GM23338 (cell line): ENCODE measurements at regions not wholly inside any gene's neighbourhood (a gene's known extent, or its start where the extent isn't known, plus 50 kb on each side); places are given as distances from the start of the nearest gene placed in this dataset.
A peak's percentile ranks its signal among the peaks of the same experiment; 100 is the strongest.

ENCODE experiments used
- ATAC-seq: fragments of 200-7000 bp; cut with Tn5 transposase; 3 replicates; pipeline ENCODE4 v1.9.1; 2020
- DNase-seq: peaks from one replicate; pipeline ENCODE4 v3.0.0-alpha.2; 2015; ENCODE audit warnings: low spot score
- H2AFZ ChIP-seq: fragments of 200-600 bp; sonication (generic); 2 replicates; pipeline ENCODE4 v1.8.0; 2016; ENCODE audit warnings: antibody characterized with exemption, mild to moderate bottlenecking, moderate library complexity
- H3F3A ChIP-seq: fragments of 200-600 bp; sonication (generic); replicated peaks from 2 replicates; pipeline ENCODE4 v1.8.0; 2017; ENCODE audit warnings: antibody characterized with exemption, mixed run types, low read depth
- H3K27ac ChIP-seq: fragments of 200-600 bp; sonication (generic); 2 replicates; pipeline ENCODE4 v1.6.1; 2016; ENCODE audit warnings: low read depth
- H3K27me3 ChIP-seq: fragments of 200-600 bp; sonication (generic); 2 replicates; pipeline ENCODE4 v1.8.0; 2016; ENCODE audit warnings: mild to moderate bottlenecking, mixed run types, moderate library complexity; ENCODE audit not compliant: insufficient read depth
- H3K36me3 ChIP-seq: fragments of 200-600 bp; sonication (generic); 2 replicates; pipeline ENCODE4 v1.8.0; 2016; ENCODE audit warnings: mild to moderate bottlenecking; ENCODE audit not compliant: insufficient read depth
- H3K4me1 ChIP-seq: fragments of 200-600 bp; sonication (generic); 2 replicates; pipeline ENCODE4 v1.8.0; 2016; ENCODE audit warnings: mild to moderate bottlenecking, moderate library complexity; ENCODE audit not compliant: insufficient read depth
- H3K4me2 ChIP-seq: fragments of 200-600 bp; sonication (generic); 2 replicates; pipeline ENCODE4 v1.7.1; 2017; ENCODE audit warnings: mixed run types
- H3K4me3 ChIP-seq: fragments of 200-600 bp; sonication (generic); 2 replicates; pipeline ENCODE4 v1.6.1; 2016; ENCODE audit warnings: mixed run types
- H3K79me2 ChIP-seq: fragments of 200-600 bp; sonication (generic); replicated peaks from 2 replicates; pipeline ENCODE4 v1.8.0; 2017; ENCODE audit warnings: mild to moderate bottlenecking; ENCODE audit not compliant: insufficient read depth
- H3K9me2 ChIP-seq: fragments of 200-600 bp; sonication (generic); 2 replicates; pipeline ENCODE4 v1.8.0; 2017; ENCODE audit not compliant: insufficient read depth
- H4K20me1 ChIP-seq: fragments of 200-600 bp; sonication (generic); replicated peaks from 2 replicates; pipeline ENCODE4 v1.8.0; 2017; ENCODE audit warnings: mild to moderate bottlenecking; ENCODE audit not compliant: insufficient read depth
- H3K27ac Mint-ChIP-seq: 2 replicates; pipeline ENCODE4 v1.8.0; 2020; ENCODE audit warnings: inconsistent platforms, mild to moderate bottlenecking, moderate library complexity, mixed read lengths
- H3K27me3 Mint-ChIP-seq: 3 replicates; pipeline ENCODE4 v1.8.0; 2022; ENCODE audit warnings: low read depth, mild to moderate bottlenecking, moderate library complexity, mixed read lengths, inconsistent platforms; ENCODE audit not compliant: insufficient read depth, poor library complexity
- H3K36me3 Mint-ChIP-seq: 3 replicates; pipeline ENCODE4 v1.8.0; 2021; ENCODE audit warnings: low read depth, mild to moderate bottlenecking, inconsistent platforms, moderate library complexity, mixed read lengths
- H3K4me1 Mint-ChIP-seq: 3 replicates; pipeline ENCODE4 v1.8.0; 2020; ENCODE audit warnings: mild to moderate bottlenecking, inconsistent platforms, mixed read lengths
- H3K4me3 Mint-ChIP-seq: 3 replicates; pipeline ENCODE4 v1.8.0; 2021; ENCODE audit warnings: moderate library complexity, mild to moderate bottlenecking, inconsistent platforms, mixed read lengths
- H3K9me3 Mint-ChIP-seq: 3 replicates; pipeline ENCODE4 v1.8.0; 2020; ENCODE audit warnings: moderate library complexity, mild to moderate bottlenecking, inconsistent platforms, mixed read lengths
- CREB1 ChIP-seq: fragments of 250-450 bp; sonication (Bioruptor Pico); IDR thresholded peaks from 2 replicates; pipeline ENCODE4 v1.5.0; 2020; ENCODE audit warnings: low read depth, mild to moderate bottlenecking, moderate library complexity
- EZH2 ChIP-seq: fragments of 200-600 bp; sonication (generic); IDR thresholded peaks from one replicate; pipeline ENCODE4 v1.8.0; 2017; ENCODE audit warnings: antibody characterized with exemption, mild to moderate bottlenecking, low read depth; ENCODE audit not compliant: unreplicated experiment
- EZH2phosphoT487 ChIP-seq: fragments of 200-600 bp; sonication (generic); IDR thresholded peaks from one replicate; pipeline ENCODE4 v1.8.1; 2018; ENCODE audit warnings: antibody characterized with exemption; ENCODE audit not compliant: unreplicated experiment
- JUNB ChIP-seq: IDR thresholded peaks from one replicate; pipeline ENCODE4 v1.6.1; 2016; ENCODE audit warnings: antibody characterized with exemption; ENCODE audit not compliant: unreplicated experiment
- NANOG ChIP-seq: IDR thresholded peaks from 2 replicates; pipeline ENCODE4 v1.6.1; 2016; ENCODE audit warnings: antibody characterized with exemption, borderline replicate concordance
- POLR2AphosphoS5 ChIP-seq: IDR thresholded peaks from 2 replicates; pipeline ENCODE4 v1.6.1; 2016; ENCODE audit warnings: antibody characterized with exemption, low read depth
- STAT1 ChIP-seq: IDR thresholded peaks from one replicate; pipeline ENCODE4 v1.6.1; 2016; ENCODE audit warnings: antibody characterized with exemption; ENCODE audit not compliant: unreplicated experiment
- ZNF114 ChIP-seq: fragments of 250-450 bp; sonication (Bioruptor Pico); IDR thresholded peaks from 2 replicates; pipeline ENCODE4 v1.5.0; 2020; ENCODE audit warnings: mild to moderate bottlenecking, moderate library complexity
- ZNF331 ChIP-seq: fragments of 250-450 bp; sonication (Bioruptor Pico); IDR thresholded peaks from 2 replicates; pipeline ENCODE4 v1.5.0; 2020; ENCODE audit warnings: low read depth, mild to moderate bottlenecking, moderate library complexity
- TF ChIP-seq, protein P1 (sequence below): IDR thresholded peaks from one replicate; pipeline ENCODE4 v1.6.1; 2018; ENCODE audit warnings: antibody characterized with exemption; ENCODE audit not compliant: unreplicated experiment
- TF ChIP-seq, protein P2 (sequence below): fragments of 250-450 bp; sonication (Bioruptor Pico); IDR thresholded peaks from 2 replicates; pipeline ENCODE4 v1.5.0; 2020; ENCODE audit warnings: mild to moderate bottlenecking, moderate library complexity
- TF ChIP-seq, protein P3 (sequence below): IDR thresholded peaks from 2 replicates; pipeline ENCODE4 v1.6.1; 2016; ENCODE audit warnings: antibody characterized with exemption
- TF ChIP-seq, protein P4 (sequence below), 2 experiments: fragments of 200-600 bp in 1 of 2; sonication (generic) in 1 of 2; conservative IDR thresholded peaks; 2 replicates each; pipeline versions ENCODE4 v1.5.1 to v1.6.1; 2016 to 2017; ENCODE audit warnings: antibody characterized with exemption in 2 of 2, low read depth in 2 of 2, mild to moderate bottlenecking in 2 of 2, moderate library complexity in 1 of 2

DNA sequence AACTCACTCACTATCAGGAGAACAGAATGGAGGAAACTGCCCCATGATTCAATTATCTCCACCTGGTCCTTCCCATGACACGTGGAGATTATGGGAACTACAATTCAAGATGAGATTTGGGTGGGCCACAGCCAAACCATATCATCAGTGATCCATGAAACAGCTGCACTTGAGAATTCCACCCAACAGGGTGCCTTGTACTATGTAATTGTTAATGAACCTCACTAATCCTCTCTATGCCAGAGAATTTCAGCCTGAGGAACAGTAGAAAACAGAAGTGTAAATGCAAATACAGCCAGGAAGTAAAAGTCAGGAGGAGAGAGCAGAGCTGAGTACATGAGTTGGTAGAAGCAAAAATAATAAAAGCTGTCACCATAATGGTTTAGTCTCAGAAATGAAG lies 261.4 kb downstream of the EPHA4 start:
- TF ChIP-seq POLR2AphosphoS5 (no peak), JUNB (no peak), STAT1 (no peak), ZNF114 (CRISPR knock-in tag) (no peak), EZH2phosphoT487 (no peak), NANOG (no peak), ZNF331 (CRISPR knock-in tag) (no peak), CREB1 (CRISPR knock-in tag) (no peak), EZH2 (no peak)
- TF ChIP-seq, protein P1, sequence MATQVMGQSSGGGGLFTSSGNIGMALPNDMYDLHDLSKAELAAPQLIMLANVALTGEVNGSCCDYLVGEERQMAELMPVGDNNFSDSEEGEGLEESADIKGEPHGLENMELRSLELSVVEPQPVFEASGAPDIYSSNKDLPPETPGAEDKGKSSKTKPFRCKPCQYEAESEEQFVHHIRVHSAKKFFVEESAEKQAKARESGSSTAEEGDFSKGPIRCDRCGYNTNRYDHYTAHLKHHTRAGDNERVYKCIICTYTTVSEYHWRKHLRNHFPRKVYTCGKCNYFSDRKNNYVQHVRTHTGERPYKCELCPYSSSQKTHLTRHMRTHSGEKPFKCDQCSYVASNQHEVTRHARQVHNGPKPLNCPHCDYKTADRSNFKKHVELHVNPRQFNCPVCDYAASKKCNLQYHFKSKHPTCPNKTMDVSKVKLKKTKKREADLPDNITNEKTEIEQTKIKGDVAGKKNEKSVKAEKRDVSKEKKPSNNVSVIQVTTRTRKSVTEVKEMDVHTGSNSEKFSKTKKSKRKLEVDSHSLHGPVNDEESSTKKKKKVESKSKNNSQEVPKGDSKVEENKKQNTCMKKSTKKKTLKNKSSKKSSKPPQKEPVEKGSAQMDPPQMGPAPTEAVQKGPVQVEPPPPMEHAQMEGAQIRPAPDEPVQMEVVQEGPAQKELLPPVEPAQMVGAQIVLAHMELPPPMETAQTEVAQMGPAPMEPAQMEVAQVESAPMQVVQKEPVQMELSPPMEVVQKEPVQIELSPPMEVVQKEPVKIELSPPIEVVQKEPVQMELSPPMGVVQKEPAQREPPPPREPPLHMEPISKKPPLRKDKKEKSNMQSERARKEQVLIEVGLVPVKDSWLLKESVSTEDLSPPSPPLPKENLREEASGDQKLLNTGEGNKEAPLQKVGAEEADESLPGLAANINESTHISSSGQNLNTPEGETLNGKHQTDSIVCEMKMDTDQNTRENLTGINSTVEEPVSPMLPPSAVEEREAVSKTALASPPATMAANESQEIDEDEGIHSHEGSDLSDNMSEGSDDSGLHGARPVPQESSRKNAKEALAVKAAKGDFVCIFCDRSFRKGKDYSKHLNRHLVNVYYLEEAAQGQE, result no peak
- TF ChIP-seq, protein P2, sequence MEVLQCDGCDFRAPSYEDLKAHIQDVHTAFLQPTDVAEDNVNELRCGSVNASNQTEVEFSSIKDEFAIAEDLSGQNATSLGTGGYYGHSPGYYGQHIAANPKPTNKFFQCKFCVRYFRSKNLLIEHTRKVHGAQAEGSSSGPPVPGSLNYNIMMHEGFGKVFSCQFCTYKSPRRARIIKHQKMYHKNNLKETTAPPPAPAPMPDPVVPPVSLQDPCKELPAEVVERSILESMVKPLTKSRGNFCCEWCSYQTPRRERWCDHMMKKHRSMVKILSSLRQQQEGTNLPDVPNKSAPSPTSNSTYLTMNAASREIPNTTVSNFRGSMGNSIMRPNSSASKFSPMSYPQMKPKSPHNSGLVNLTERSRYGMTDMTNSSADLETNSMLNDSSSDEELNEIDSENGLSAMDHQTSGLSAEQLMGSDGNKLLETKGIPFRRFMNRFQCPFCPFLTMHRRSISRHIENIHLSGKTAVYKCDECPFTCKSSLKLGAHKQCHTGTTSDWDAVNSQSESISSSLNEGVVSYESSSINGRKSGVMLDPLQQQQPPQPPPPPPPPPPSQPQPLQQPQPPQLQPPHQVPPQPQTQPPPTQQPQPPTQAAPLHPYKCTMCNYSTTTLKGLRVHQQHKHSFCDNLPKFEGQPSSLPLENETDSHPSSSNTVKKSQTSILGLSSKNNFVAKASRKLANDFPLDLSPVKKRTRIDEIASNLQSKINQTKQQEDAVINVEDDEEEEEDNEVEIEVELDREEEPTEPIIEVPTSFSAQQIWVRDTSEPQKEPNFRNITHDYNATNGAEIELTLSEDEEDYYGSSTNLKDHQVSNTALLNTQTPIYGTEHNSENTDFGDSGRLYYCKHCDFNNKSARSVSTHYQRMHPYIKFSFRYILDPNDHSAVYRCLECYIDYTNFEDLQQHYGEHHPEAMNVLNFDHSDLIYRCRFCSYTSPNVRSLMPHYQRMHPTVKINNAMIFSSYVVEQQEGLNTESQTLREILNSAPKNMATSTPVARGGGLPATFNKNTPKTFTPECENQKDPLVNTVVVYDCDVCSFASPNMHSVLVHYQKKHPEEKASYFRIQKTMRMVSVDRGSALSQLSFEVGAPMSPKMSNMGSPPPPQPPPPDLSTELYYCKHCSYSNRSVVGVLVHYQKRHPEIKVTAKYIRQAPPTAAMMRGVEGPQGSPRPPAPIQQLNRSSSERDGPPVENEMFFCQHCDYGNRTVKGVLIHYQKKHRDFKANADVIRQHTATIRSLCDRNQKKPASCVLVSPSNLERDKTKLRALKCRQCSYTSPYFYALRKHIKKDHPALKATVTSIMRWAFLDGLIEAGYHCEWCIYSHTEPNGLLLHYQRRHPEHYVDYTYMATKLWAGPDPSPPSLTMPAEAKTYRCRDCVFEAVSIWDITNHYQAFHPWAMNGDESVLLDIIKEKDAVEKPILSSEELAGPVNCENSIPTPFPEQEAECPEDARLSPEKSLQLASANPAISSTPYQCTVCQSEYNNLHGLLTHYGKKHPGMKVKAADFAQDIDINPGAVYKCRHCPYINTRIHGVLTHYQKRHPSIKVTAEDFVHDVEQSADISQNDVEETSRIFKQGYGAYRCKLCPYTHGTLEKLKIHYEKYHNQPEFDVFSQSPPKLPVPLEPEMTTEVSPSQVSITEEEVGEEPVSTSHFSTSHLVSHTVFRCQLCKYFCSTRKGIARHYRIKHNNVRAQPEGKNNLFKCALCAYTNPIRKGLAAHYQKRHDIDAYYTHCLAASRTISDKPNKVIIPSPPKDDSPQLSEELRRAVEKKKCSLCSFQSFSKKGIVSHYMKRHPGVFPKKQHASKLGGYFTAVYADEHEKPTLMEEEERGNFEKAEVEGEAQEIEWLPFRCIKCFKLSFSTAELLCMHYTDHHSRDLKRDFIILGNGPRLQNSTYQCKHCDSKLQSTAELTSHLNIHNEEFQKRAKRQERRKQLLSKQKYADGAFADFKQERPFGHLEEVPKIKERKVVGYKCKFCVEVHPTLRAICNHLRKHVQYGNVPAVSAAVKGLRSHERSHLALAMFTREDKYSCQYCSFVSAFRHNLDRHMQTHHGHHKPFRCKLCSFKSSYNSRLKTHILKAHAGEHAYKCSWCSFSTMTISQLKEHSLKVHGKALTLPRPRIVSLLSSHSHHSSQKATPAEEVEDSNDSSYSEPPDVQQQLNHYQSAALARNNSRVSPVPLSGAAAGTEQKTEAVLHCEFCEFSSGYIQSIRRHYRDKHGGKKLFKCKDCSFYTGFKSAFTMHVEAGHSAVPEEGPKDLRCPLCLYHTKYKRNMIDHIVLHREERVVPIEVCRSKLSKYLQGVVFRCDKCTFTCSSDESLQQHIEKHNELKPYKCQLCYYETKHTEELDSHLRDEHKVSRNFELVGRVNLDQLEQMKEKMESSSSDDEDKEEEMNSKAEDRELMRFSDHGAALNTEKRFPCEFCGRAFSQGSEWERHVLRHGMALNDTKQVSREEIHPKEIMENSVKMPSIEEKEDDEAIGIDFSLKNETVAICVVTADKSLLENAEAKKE (CRISPR knock-in tag), result no peak
- TF ChIP-seq, protein P3, sequence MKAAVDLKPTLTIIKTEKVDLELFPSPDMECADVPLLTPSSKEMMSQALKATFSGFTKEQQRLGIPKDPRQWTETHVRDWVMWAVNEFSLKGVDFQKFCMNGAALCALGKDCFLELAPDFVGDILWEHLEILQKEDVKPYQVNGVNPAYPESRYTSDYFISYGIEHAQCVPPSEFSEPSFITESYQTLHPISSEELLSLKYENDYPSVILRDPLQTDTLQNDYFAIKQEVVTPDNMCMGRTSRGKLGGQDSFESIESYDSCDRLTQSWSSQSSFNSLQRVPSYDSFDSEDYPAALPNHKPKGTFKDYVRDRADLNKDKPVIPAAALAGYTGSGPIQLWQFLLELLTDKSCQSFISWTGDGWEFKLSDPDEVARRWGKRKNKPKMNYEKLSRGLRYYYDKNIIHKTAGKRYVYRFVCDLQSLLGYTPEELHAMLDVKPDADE, result no peak
- TF ChIP-seq, protein P4, sequence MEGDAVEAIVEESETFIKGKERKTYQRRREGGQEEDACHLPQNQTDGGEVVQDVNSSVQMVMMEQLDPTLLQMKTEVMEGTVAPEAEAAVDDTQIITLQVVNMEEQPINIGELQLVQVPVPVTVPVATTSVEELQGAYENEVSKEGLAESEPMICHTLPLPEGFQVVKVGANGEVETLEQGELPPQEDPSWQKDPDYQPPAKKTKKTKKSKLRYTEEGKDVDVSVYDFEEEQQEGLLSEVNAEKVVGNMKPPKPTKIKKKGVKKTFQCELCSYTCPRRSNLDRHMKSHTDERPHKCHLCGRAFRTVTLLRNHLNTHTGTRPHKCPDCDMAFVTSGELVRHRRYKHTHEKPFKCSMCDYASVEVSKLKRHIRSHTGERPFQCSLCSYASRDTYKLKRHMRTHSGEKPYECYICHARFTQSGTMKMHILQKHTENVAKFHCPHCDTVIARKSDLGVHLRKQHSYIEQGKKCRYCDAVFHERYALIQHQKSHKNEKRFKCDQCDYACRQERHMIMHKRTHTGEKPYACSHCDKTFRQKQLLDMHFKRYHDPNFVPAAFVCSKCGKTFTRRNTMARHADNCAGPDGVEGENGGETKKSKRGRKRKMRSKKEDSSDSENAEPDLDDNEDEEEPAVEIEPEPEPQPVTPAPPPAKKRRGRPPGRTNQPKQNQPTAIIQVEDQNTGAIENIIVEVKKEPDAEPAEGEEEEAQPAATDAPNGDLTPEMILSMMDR (conservative IDR thresholded peaks at IDR 0.05; ENCODE audit: low read depth in 2 of 2), result no peak
- no peaks in the 10 kb centered on the region for H3K9me3 Mint-ChIP-seq
- H3K36me3 Mint-ChIP-seq, result no peaks in the 10 kb centered on the region

More for the DNA sequence above, 261.4 kb downstream of the EPHA4 start:
- Histone ChIP-seq H3K4me2 (no peak overlapping the region), H3K27me3 (no peaks in the 10 kb centered on the region), H3K36me3 (no peaks in the 10 kb centered on the region), H3K79me2 (no peaks in the 10 kb centered on the region), H3F3A (no peaks in the 10 kb centered on the region), H3K9me2 (peaks cover 8% of the 10 kb centered on the region; the same call in 1 of the 2 replicates), H3K4me1 (peaks cover 13% of the 10 kb centered on the region; the same call in 1 of the 2 replicates), H2AFZ (peak overlapping the region; percentile 72; the same call in 1 of the 2 replicates), H3K4me3 (no peak overlapping the region), H4K20me1 (no peaks in the 10 kb centered on the region), H3K27ac (no peak overlapping the region)
- Mint-ChIP-seq H3K27me3 (no peaks in the 10 kb centered on the region), H3K27ac (no peak overlapping the region), H3K4me1 (peaks cover 16% of the 10 kb centered on the region), H3K4me3 (no peak overlapping the region)
- ATAC-seq (peak; percentile 25; the same call in 2 of the 3 replicates), DNase-seq (no peak)
